Activated CD8-positive, alpha-beta T cell treated with anti-CD3 and anti-CD28 coated beads for 36 hours (primary cell): ENCODE measurements at regions not wholly inside any gene's neighbourhood (a gene's known extent, or its start where the extent isn't known, plus 50 kb on each side); places are given as distances from the start of the nearest gene placed in this dataset.

Source experiments
- ATAC-seq: fragments of 200-7000 bp; cut with Tn5 transposase; one replicate; pipeline ENCODE4 v1.10.0; 2021; ENCODE audit warnings: mild to moderate bottlenecking, moderate library complexity
- CTCF ChIA-PET: fragments of 350-600 bp; sonication (Branson Sonifier 250); formaldehyde crosslinking; loops from one replicate; lab custom pipeline; 2021; ENCODE audit warnings: antibody characterized with exemption; lab: Charles Lee
- POLR2A ChIA-PET: fragments of 350-600 bp; sonication (Branson Sonifier 250); formaldehyde crosslinking; loops from one replicate; lab custom pipeline; 2021; ENCODE audit warnings: antibody characterized with exemption; lab: Charles Lee
- DNase-seq: peaks from one replicate; pipeline ENCODE4 v3.0.0-alpha.2; 2020
- H3K27ac Mint-ChIP-seq: one replicate; pipeline ENCODE4 v1.8.0; 2021; ENCODE audit warnings: mild to moderate bottlenecking, mixed read lengths
- H3K27me3 Mint-ChIP-seq: one replicate; pipeline ENCODE4 v1.8.0; 2021; ENCODE audit warnings: mixed read lengths
- H3K36me3 Mint-ChIP-seq: one replicate; pipeline ENCODE4 v1.8.0; 2021; ENCODE audit warnings: low read depth, mixed read lengths
- H3K4me1 Mint-ChIP-seq: one replicate; pipeline ENCODE4 v1.8.0; 2021; ENCODE audit warnings: low read depth, mixed read lengths
- H3K4me3 Mint-ChIP-seq: one replicate; pipeline ENCODE4 v1.8.0; 2021; ENCODE audit warnings: mild to moderate bottlenecking, moderate library complexity, mixed read lengths
- H3K9me3 Mint-ChIP-seq: one replicate; pipeline ENCODE4 v1.8.0; 2021; ENCODE audit warnings: mixed read lengths
- CTCF ChIP-seq: fragments of 200-600 bp; IDR thresholded peaks from one replicate; pipeline ENCODE4 v1.8.0; 2022; ENCODE audit warnings: antibody characterized with exemption, mild to moderate bottlenecking
- intact Hi-C: fragments of 100-400 bp; cut with micrococcal nuclease; formaldehyde crosslinking; loops from one replicate; pipeline ENCODE4 v1.10.0; 2022

- no peaks in the 10 kb centered on the region for H3K4me1 Mint-ChIP-seq
- ChIA-PET CTCF (no interaction called here), POLR2A (no interaction called here)
- H3K27ac Mint-ChIP-seq, result no peak overlapping the region
- TF ChIP-seq CTCF, result no peak
- ATAC-seq (no peak), DNase-seq (no peak)
- intact Hi-C loops, result no loop called here
- H3K9me3 Mint-ChIP-seq, result no peaks in the 10 kb centered on the region
- H3K36me3 Mint-ChIP-seq, result no peaks in the 10 kb centered on the region
- no peaks in the 10 kb centered on the region for H3K27me3 Mint-ChIP-seq
- H3K4me3 Mint-ChIP-seq, result no peak overlapping the region
Measured at GRCh38 chr10:121098751-121099150, 247.6 kb downstream of the WDR11 start.

- Mint-ChIP-seq H3K27ac (no peak overlapping the region), H3K4me1 (no peaks in the 10 kb centered on the region), H3K4me3 (no peak overlapping the region), H3K36me3 (no peaks in the 10 kb centered on the region), H3K9me3 (no peaks in the 10 kb centered on the region), H3K27me3 (no peaks in the 10 kb centered on the region)
- intact Hi-C loops, result no loop called here
- no peak for TF ChIP-seq CTCF
- CTCF ChIA-PET, result no interaction called here
- no peak for DNase-seq
- POLR2A ChIA-PET, result no interaction called here
- ATAC-seq, result no peak
Measured at GRCh38 chr10:121099181-121099580, 248.0 kb downstream of the WDR11 start.

- DNase-seq (no peak), ATAC-seq (no peak)
- Mint-ChIP-seq H3K4me3 (no peak overlapping the region), H3K27me3 (no peaks in the 10 kb centered on the region), H3K27ac (no peak overlapping the region), H3K36me3 (no peaks in the 10 kb centered on the region), H3K9me3 (no peaks in the 10 kb centered on the region), H3K4me1 (no peaks in the 10 kb centered on the region)
- intact Hi-C loops, result no loop called here
- ChIA-PET POLR2A (no interaction called here), CTCF (no interaction called here)
- TF ChIP-seq CTCF, result no peak
Measured at GRCh38 chr10:121099592-121099991, 248.4 kb downstream of the WDR11 start.

- TF ChIP-seq CTCF, result no peak
- ChIA-PET POLR2A (no interaction called here), CTCF (no interaction called here)
- H3K9me3 Mint-ChIP-seq, result no peaks in the 10 kb centered on the region
- H3K4me3 Mint-ChIP-seq, result no peak overlapping the region
- ATAC-seq, result no peak
- no peak for DNase-seq
- H3K27ac Mint-ChIP-seq, result no peak overlapping the region
- no peaks in the 10 kb centered on the region for H3K27me3 Mint-ChIP-seq
- intact Hi-C loops, result no loop called here
- no peaks in the 10 kb centered on the region for H3K36me3 Mint-ChIP-seq
- H3K4me1 Mint-ChIP-seq, result no peaks in the 10 kb centered on the region
Measured at GRCh38 chr10:121101561-121101960, 250.4 kb downstream of the WDR11 start.

- Mint-ChIP-seq H3K27me3 (no peaks in the 10 kb centered on the region), H3K36me3 (no peaks in the 10 kb centered on the region), H3K27ac (no peak overlapping the region), H3K9me3 (no peaks in the 10 kb centered on the region), H3K4me3 (no peak overlapping the region), H3K4me1 (no peaks in the 10 kb centered on the region)
- no peak for TF ChIP-seq CTCF
- ATAC-seq (no peak), DNase-seq (no peak)
- CTCF ChIA-PET, result no interaction called here
- POLR2A ChIA-PET, result no interaction called here
- intact Hi-C loops, result no loop called here
Measured at GRCh38 chr10:121102706-121103105, 251.5 kb downstream of the WDR11 start.
